SK-N-SH (cell line): ENCODE measurements at regions not wholly inside any gene's neighbourhood (a gene's known extent, or its start where the extent isn't known, plus 50 kb on each side); places are given as distances from the start of the nearest gene placed in this dataset.

Experiments
- CTCF ChIA-PET: fragments of 300-600, 350-600 bp; formaldehyde crosslinking; extraction: SDS; loops from one replicate; lab custom pipeline; 2021; lab: Yijun Ruan, JAX
- POLR2A ChIA-PET: fragments of 350-600 bp; sonication (Branson Sonifier 250); formaldehyde crosslinking; extraction: SDS; loops from one replicate; lab custom pipeline; 2020; ENCODE audit warnings: antibody characterized with exemption, inconsistent platforms; lab: Yijun Ruan, JAX
- DNase-seq: peaks from one replicate; pipeline ENCODE4 v3.0.0; 2012
- H2AFZ ChIP-seq: fragments of 200-600 bp; sonication (generic); 2 replicates; pipeline ENCODE4 v1.8.1; 2016; ENCODE audit warnings: antibody characterized with exemption, mild to moderate bottlenecking, low read depth
- H3F3A ChIP-seq: fragments of 200-600 bp; sonication (generic); replicated peaks from 2 replicates; pipeline ENCODE3; 2016; ENCODE audit warnings: antibody characterized with exemption, mild to moderate bottlenecking; ENCODE audit not compliant: insufficient read depth
- H3K27ac ChIP-seq, 2 experiments: fragments of 200-500 bp in 1 of 2; fragments of 200-600 bp in 1 of 2; sonication (Bioruptor generic) in 1 of 2; sonication (generic), shearing (Covaris generic) in 1 of 2; 2 replicates each; pipeline versions ENCODE4 v1.5.1 to v1.6.1; 2014 to 2016; ENCODE audit warnings: low read depth in 2 of 2, inconsistent platforms in 1 of 2, low read length in 1 of 2, mild to moderate bottlenecking in 1 of 2, mixed read lengths in 1 of 2
- H3K27me3 ChIP-seq: fragments of 200-600 bp; sonication (generic), shearing (Covaris generic); 2 replicates; pipeline ENCODE4 v1.6.1; 2016; ENCODE audit warnings: mixed run types; ENCODE audit not compliant: insufficient read depth
- H3K36me3 ChIP-seq, 2 experiments: fragments of 200-500 bp in 1 of 2; fragments of 200-600 bp in 1 of 2; sonication (Bioruptor generic) in 1 of 2; sonication (generic) in 1 of 2; replicated peaks in 1 of 2; 2 replicates each; pipeline versions ENCODE3 to v1.5.1; 2014 to 2016; ENCODE audit warnings: low read length in 1 of 2, mild to moderate bottlenecking in 1 of 2; ENCODE audit not compliant: insufficient read depth in 2 of 2, control insufficient read depth in 1 of 2
- H3K4me1 ChIP-seq, 2 experiments: fragments of 200-500 bp in 1 of 2; fragments of 200-600 bp in 1 of 2; sonication (Bioruptor generic) in 1 of 2; sonication (generic), shearing (Covaris generic) in 1 of 2; 2 replicates each; pipeline versions ENCODE4 v1.5.1 to v1.6.1; 2014 to 2016; ENCODE audit warnings: low read depth in 1 of 2, low read length in 1 of 2, mixed run types in 1 of 2; ENCODE audit not compliant: insufficient read depth in 2 of 2, control insufficient read depth in 1 of 2
- H3K4me2 ChIP-seq: fragments of 200-600 bp; sonication (generic), shearing (Covaris generic); 2 replicates; pipeline ENCODE4 v1.6.1; 2017; ENCODE audit warnings: mixed run types
- H3K4me3 ChIP-seq, 2 experiments: fragments of 200-500 bp in 1 of 2; fragments of 200-600 bp in 1 of 2; sonication (Bioruptor generic) in 1 of 2; sonication (generic), shearing (Covaris generic) in 1 of 2; 2 replicates each; pipeline versions ENCODE4 v1.5.1 to v1.8.1; 2014 to 2016; ENCODE audit warnings: low read depth in 2 of 2, inconsistent platforms in 1 of 2, low read length in 1 of 2, mild to moderate bottlenecking in 1 of 2, mixed read lengths in 1 of 2, moderate library complexity in 1 of 2
- H3K79me2 ChIP-seq: fragments of 200-600 bp; sonication (generic); 2 replicates; pipeline ENCODE4 v1.8.1; 2017; ENCODE audit warnings: mild to moderate bottlenecking; ENCODE audit not compliant: insufficient read depth
- H3K9ac ChIP-seq: fragments of 200-600 bp; sonication (generic); 2 replicates; pipeline ENCODE4 v1.6.1; 2017; ENCODE audit warnings: mixed run types
- H3K9me2 ChIP-seq: fragments of 200-600 bp; sonication (generic); 2 replicates; pipeline ENCODE4 v1.6.1; 2017; ENCODE audit warnings: mixed run types
- H3K9me3 ChIP-seq: fragments of 200-600 bp; sonication (generic); 2 replicates; pipeline ENCODE4 v1.6.1; 2017; ENCODE audit warnings: mixed run types, mild to moderate bottlenecking, moderate library complexity
- H4K20me1 ChIP-seq: fragments of 200-600 bp; sonication (generic); 2 replicates; pipeline ENCODE4 v1.6.1; 2017; ENCODE audit warnings: mild to moderate bottlenecking, mixed run types; ENCODE audit not compliant: insufficient read depth
- EZH2phosphoT487 ChIP-seq: fragments of 200-600 bp; sonication (generic); IDR thresholded peaks from 2 replicates; pipeline ENCODE4 v1.6.1; 2017; ENCODE audit warnings: low read depth, mixed run types, mild to moderate bottlenecking, antibody characterized with exemption, moderate library complexity, borderline replicate concordance
- FOSL2 ChIP-seq: IDR thresholded peaks from 2 replicates; pipeline ENCODE4 v1.4.0; 2012; ENCODE audit warnings: low read depth, mild to moderate bottlenecking, moderate library complexity, borderline replicate concordance
- FOXM1 ChIP-seq: IDR thresholded peaks from 2 replicates; pipeline ENCODE4 v1.4.0; 2012; ENCODE audit warnings: low read depth, mild to moderate bottlenecking
- IRF3 ChIP-seq: fragments of 150-350 bp; IDR thresholded peaks from 2 replicates; pipeline ENCODE4 v1.6.1; 2016; ENCODE audit warnings: mild to moderate bottlenecking, low read depth, low read length
- MEF2A ChIP-seq: IDR thresholded peaks from 2 replicates; pipeline ENCODE4 v1.4.0; 2012; ENCODE audit warnings: low read depth, borderline replicate concordance
- NRF1 ChIP-seq: IDR thresholded peaks from 2 replicates; pipeline ENCODE4 v1.6.1; 2012; ENCODE audit warnings: low read depth, mild to moderate bottlenecking, low read length
- POLR2AphosphoS5 ChIP-seq: IDR thresholded peaks from 2 replicates; pipeline ENCODE4 v1.6.1; 2012; ENCODE audit warnings: low read depth, low read length
- RAD21 ChIP-seq: IDR thresholded peaks from 2 replicates; pipeline ENCODE4 v1.6.1; 2012; ENCODE audit warnings: mild to moderate bottlenecking, low read length
- RCOR1 ChIP-seq: fragments of 150-350 bp; IDR thresholded peaks from 2 replicates; pipeline ENCODE4 v1.6.1; 2017; ENCODE audit warnings: antibody characterized with exemption, low read length
- REST ChIP-seq: IDR thresholded peaks from 2 replicates; pipeline ENCODE4 v1.6.1; 2012; ENCODE audit warnings: mild to moderate bottlenecking, low read depth, low read length, moderate library complexity
- RXRA ChIP-seq: IDR thresholded peaks from 2 replicates; pipeline ENCODE4 v1.4.0; 2012; ENCODE audit warnings: low read depth, mild to moderate bottlenecking, borderline replicate concordance
- SIN3A ChIP-seq: IDR thresholded peaks from 2 replicates; pipeline ENCODE4 v1.6.1; 2012; ENCODE audit warnings: low read depth, mild to moderate bottlenecking, low read length, moderate library complexity, borderline replicate concordance
- SMC3 ChIP-seq: IDR thresholded peaks from 2 replicates; pipeline ENCODE4 v1.6.1; 2012; ENCODE audit warnings: low read depth, low read length, improper control_type of control experiment
- USF1 ChIP-seq: IDR thresholded peaks from 2 replicates; pipeline ENCODE4 v1.4.0; 2012; ENCODE audit warnings: low read depth, borderline replicate concordance
- USF2 ChIP-seq: fragments of 150-350 bp; IDR thresholded peaks from 2 replicates; pipeline ENCODE4 v1.6.1; 2017; ENCODE audit warnings: antibody characterized with exemption, low read length, low read depth, borderline replicate concordance
- WGBS: methylation state at CpG from one replicate; pipeline ENCODE4 v1.1.6; 2017; ENCODE audit warnings: low lambda C conversion rate; 5-methylcytosine and 5-hydroxymethylcytosine counted together
- TF ChIP-seq, protein P1 (sequence below): fragments of 200-600 bp; sonication (generic); IDR thresholded peaks from 2 replicates; pipeline ENCODE4 v1.6.1; 2017; ENCODE audit warnings: antibody characterized with exemption, mild to moderate bottlenecking, moderate library complexity
- TF ChIP-seq, protein P2 (sequence below): IDR thresholded peaks from 2 replicates; pipeline ENCODE4 v1.4.0; 2012; ENCODE audit warnings: low read depth, borderline replicate concordance

- Histone ChIP-seq H3K9ac (no peak overlapping the region), H3K27ac (no peak overlapping the region), H2AFZ (no peak overlapping the region), H3K4me1 (no peaks in the 10 kb centered on the region; a peak in 2 of 4 replicates), H3K27me3 (no peaks in the 10 kb centered on the region), H3K4me2 (no peak overlapping the region), H3K4me3 (no peak overlapping the region), H3K36me3 (no peaks in the 10 kb centered on the region), H4K20me1 (no peaks in the 10 kb centered on the region), H3F3A (no peaks in the 10 kb centered on the region), H3K79me2 (no peaks in the 10 kb centered on the region), H3K9me2 (no peaks in the 10 kb centered on the region), H3K9me3 (no peaks in the 10 kb centered on the region)
- ChIA-PET POLR2A (no interaction called here), CTCF (no interaction called here)
- TF ChIP-seq RCOR1 (no peak), RXRA (no peak), NRF1 (no peak), SIN3A (no peak), SMC3 (no peak), USF2 (no peak)
- TF ChIP-seq, protein P1, sequence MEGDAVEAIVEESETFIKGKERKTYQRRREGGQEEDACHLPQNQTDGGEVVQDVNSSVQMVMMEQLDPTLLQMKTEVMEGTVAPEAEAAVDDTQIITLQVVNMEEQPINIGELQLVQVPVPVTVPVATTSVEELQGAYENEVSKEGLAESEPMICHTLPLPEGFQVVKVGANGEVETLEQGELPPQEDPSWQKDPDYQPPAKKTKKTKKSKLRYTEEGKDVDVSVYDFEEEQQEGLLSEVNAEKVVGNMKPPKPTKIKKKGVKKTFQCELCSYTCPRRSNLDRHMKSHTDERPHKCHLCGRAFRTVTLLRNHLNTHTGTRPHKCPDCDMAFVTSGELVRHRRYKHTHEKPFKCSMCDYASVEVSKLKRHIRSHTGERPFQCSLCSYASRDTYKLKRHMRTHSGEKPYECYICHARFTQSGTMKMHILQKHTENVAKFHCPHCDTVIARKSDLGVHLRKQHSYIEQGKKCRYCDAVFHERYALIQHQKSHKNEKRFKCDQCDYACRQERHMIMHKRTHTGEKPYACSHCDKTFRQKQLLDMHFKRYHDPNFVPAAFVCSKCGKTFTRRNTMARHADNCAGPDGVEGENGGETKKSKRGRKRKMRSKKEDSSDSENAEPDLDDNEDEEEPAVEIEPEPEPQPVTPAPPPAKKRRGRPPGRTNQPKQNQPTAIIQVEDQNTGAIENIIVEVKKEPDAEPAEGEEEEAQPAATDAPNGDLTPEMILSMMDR, result no peak
- 77% methylated on average over 1 of the region's 1 CpG for WGBS
- no peak for DNase-seq
Measured at GRCh38 chr21:28152732-28153131, 839.9 kb downstream of the LTN1 start.

DNA sequence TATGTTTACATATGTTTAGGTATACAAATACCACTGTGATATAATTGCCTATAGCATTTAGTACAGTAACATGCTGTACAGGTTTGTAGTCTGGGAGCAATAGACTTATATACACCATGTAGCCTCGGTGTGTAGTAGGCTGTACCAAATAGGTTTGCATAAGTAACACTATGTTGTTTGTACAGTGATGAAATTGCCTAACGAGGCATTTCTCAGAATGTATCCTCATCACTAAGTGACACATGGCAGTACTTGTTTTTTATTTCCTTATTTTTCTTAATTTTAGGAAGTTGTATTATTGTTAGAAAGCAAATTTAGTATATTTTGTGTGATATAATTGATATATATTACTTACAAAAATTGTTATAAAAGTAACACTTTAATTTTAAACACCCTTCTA is 840.9 kb downstream of the LTN1 start:
- Histone ChIP-seq H3K4me2 (no peak overlapping the region), H2AFZ (no peak overlapping the region), H3K4me1 (no peaks in the 10 kb centered on the region; a peak in 2 of 4 replicates), H3K9ac (no peak overlapping the region), H3K27me3 (no peaks in the 10 kb centered on the region), H3K4me3 (no peak overlapping the region), H4K20me1 (no peaks in the 10 kb centered on the region), H3K9me3 (no peaks in the 10 kb centered on the region), H3F3A (no peaks in the 10 kb centered on the region), H3K27ac (no peak overlapping the region), H3K36me3 (no peaks in the 10 kb centered on the region), H3K79me2 (no peaks in the 10 kb centered on the region), H3K9me2 (no peaks in the 10 kb centered on the region)
- DNase-seq, result no peak
- ChIA-PET POLR2A (no interaction called here), CTCF (no interaction called here)
- 66% methylated on average over 2 of the region's 2 CpGs for WGBS
- TF ChIP-seq RXRA (no peak), FOXM1 (no peak), RAD21 (no peak), POLR2AphosphoS5 (no peak), RCOR1 (no peak), USF1 (no peak), IRF3 (no peak), FOSL2 (no peak), SMC3 (no peak), MEF2A (no peak), SIN3A (no peak), EZH2phosphoT487 (no peak), REST (no peak)
- TF ChIP-seq, protein P2, sequence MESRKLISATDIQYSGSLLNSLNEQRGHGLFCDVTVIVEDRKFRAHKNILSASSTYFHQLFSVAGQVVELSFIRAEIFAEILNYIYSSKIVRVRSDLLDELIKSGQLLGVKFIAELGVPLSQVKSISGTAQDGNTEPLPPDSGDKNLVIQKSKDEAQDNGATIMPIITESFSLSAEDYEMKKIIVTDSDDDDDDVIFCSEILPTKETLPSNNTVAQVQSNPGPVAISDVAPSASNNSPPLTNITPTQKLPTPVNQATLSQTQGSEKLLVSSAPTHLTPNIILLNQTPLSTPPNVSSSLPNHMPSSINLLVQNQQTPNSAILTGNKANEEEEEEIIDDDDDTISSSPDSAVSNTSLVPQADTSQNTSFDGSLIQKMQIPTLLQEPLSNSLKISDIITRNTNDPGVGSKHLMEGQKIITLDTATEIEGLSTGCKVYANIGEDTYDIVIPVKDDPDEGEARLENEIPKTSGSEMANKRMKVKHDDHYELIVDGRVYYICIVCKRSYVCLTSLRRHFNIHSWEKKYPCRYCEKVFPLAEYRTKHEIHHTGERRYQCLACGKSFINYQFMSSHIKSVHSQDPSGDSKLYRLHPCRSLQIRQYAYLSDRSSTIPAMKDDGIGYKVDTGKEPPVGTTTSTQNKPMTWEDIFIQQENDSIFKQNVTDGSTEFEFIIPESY, result no peak
